Ramos (cell line): ENCODE measurements at regions not wholly inside any gene's neighbourhood (a gene's known extent, or its start where the extent isn't known, plus 50 kb on each side); places are given as distances from the start of the nearest gene placed in this dataset.

Source experiments
- in situ Hi-C: fragments of 300-500 bp; cut with MboI; formaldehyde crosslinking; loops from one replicate; pipeline ENCODE4 v1.14.3; 2022; ENCODE audit warnings: low sequenced_read_pairs; ENCODE audit not compliant: unreplicated experiment

DNA sequence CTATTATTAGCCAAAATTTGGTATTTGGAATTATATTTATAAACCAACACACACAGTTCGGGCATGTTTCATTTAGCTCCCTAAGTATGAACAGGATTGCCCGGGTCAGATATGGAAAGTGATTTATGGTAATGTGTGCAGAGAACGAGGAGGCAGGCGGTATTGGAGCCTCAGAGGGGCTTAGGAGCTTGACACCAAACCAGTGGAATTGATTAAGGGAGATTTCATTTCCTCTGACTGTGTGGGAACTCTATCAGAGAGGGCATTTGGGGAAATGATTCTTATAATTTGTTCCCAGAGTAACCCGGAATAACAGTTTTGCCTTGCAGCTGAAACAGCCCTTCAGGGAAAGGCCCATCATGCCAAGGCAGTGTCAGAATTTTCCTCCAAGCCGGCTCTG is 115.1 kb upstream of the SPTLC3 start:
- in situ Hi-C loops, result no loop called here

DNA sequence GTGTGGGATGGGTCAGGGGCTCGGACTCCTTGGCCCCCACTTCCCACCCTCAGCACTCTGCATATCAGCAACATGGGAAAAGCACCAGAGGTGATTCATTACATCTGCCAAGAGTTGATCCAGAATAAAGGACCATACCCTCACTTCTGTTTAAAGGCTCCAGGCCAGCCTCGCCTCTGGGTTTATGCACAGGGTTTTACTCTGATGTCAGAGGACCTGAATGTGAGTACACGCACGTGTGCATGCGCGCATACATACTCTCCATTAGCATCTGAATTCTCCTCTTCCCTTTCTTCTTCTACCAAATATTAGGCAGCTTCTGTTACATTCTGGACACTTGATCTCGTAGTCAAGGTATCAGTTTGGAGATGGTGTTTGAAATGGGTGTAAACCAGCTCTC is 114.7 kb upstream of the SPTLC3 start:
- in situ Hi-C loops, result no loop called here

- in situ Hi-C loops, result no loop called here
Observed at GRCh38 chr20:12896180-12896579, 112.6 kb upstream of the SPTLC3 start.

GRCh38 chr20:12902992-12903391 is 105.8 kb upstream of the SPTLC3 start:
- in situ Hi-C loops, result no loop called here

DNA sequence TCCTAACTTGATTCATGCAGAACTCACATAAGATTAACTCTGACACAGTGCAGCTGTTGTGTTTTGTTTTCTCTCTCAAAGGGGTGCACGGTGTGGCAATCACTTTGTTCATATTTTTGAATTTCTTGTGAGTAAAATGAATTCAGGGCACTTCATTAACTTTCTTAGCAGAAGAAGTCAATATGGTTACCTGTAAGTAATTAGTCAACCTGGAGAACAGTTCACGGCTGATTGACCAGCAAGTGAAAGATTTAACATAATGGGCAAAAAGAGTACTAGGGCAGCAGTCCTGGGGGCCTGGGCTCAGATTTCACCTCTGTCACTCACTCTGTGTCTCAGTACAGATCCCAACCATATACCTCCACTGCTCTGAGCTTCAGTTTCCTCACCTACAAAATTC is 102.4 kb upstream of the SPTLC3 start:
- in situ Hi-C loops, result no loop called here

DNA sequence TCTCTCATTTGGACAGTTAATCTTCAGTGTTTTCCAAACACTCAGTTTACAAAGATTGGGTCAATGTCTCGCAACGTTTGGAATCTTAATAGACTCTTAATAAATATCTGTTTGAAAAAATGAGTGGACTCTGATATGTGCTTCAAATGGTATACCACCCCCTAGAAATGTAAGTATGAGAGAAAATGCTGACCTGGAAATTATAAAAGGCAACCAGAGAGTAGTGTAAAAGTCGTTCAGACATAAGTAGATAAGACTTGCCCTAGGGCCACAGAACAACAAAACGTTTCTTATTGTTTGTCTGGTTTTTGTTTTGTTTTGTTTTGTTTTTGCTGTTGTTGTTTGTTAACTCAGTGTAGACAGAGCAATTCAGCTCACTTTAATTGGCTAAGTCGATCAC is 97.4 kb upstream of the SPTLC3 start:
- in situ Hi-C loops, result no loop called here

DNA sequence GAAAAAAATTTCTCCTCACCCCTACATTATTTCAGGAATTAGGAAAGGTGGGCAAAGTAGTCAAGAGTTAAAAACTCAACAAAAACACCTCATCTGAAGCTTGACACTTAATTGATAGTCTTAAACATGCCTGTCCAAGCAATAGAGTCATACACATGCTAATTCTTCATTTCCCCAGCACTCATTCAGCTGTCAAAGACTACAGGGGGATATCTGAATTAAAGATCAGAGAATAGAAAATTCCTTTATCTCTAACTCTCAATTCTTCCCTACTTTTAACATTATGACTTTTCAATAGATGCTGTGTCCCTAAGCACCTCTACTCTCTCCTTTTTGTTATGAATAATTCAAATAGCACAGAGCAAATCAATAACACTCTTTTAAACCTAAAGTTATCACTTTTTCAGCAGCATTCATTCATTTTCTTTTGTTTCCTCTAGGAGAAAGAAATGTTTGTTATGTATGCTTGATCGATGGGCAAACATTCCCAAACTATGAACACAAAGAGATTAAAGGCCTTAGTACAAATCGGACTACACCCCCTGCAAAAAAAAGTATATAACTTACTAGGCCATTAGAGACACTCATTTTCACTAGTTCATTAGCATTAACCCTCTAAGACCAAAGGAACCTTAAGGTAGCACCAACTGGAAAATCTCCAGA is 94.9 kb upstream of the SPTLC3 start:
- in situ Hi-C loops, result no loop called here

GRCh38 chr20:12914804-12915203 is 94.0 kb upstream of the SPTLC3 start:
- in situ Hi-C loops, result no loop called here

DNA sequence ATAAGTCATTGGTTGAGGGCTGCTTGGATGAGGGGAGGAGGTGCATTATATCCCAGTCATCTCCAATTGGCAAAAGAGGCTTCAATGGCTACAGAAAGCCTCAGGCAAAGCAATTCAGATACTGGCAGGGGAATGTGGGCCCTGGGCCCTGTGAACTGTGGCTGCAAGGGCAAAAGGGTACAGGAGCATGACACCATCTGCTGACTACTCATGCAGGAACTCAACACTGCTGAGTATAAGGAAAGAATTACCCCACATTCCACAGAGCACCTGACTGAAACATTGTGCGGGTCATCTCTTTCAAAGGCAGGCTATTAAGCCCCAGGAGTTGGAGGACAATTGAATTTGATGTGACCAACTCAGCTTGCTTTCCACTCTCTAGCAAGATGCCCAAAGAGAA is 92.1 kb upstream of the SPTLC3 start:
- in situ Hi-C loops, result no loop called here

DNA sequence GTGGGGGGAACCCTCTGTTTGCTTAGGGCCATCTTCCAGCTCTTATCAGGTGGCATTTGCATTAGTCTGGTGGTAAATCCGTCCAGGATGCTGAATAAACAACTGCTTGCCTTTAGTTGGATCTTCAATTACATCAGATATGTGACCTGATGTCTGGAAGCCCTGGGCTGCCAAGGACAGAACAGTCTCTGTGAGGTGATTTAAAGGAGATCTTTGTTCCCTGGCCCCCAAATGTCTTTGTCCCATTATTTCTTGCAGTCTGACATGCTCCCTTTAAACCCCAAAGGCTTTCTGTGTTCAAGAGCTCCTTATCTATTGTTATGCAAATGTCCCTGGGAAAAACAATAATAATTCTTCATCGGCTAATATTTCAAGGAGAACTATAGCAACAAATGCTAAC is 84.6 kb upstream of the SPTLC3 start:
- in situ Hi-C loops, result loop anchor here (10.0 kb wide), 1 partner anchor 181 kb away; no protein-coding TSS in a partner anchor

GRCh38 chr20:12925210-12925755 is 83.5 kb upstream of the SPTLC3 start:
- in situ Hi-C loops, result loop anchor here (10.0 kb wide), 1 partner anchor 180 kb away; no protein-coding TSS in a partner anchor

GRCh38 chr20:12925863-12926793 is 82.6 kb upstream of the SPTLC3 start:
- in situ Hi-C loops, result loop anchor here (10.0 kb wide), 1 partner anchor 179 kb away; no protein-coding TSS in a partner anchor

- in situ Hi-C loops, result loop anchor here (10.0 kb wide), 1 partner anchor 177 kb away; no protein-coding TSS in a partner anchor
Observed at GRCh38 chr20:12927489-12927888, 81.3 kb upstream of the SPTLC3 start.

DNA sequence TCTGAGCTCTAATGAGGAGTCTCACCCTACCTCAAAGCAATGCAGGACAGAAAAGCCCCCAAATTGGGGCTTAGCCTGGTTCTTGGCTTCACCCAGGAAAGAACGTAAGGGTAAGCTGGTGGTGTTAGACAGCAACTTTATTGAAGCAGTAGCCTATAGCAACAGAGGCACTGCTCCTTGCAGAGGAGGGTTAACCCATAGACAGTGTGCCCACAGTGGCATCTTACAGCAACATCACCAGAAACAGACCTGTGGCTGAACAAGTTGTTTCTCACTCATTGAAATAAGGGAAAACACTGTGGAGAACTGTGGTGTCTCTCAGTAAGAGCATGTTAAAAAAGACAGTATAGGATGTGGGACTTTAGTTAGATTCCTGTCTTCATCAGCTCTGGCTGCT is 80.4 kb upstream of the SPTLC3 start:
- in situ Hi-C loops, result loop anchor here (10.0 kb wide), 1 partner anchor 176 kb away; no protein-coding TSS in a partner anchor

GRCh38 chr20:12928755-12929401 is 79.9 kb upstream of the SPTLC3 start:
- in situ Hi-C loops, result loop anchor here (10.0 kb wide), 1 partner anchor 176 kb away; no protein-coding TSS in a partner anchor

- in situ Hi-C loops, result no loop called here
Observed at GRCh38 chr20:12936020-12936419, 72.8 kb upstream of the SPTLC3 start.

DNA sequence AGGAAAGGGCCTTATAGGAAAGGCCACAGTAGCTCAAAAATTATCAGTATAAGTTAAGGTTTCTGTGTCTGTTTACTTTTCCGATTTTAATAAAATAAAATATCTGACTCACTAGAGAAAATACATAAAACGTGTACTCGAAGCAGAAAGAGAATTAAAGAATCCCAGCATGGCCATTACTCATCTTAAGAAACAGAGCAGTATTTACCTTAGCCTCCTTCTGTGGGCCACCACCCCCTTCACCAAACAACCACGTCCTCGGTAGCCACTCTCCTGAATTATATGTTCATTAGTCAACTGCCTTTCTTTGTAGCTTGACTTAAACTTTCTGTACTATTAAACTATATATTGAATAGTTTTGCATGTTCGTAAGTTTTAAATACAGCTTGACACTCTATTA is 72.2 kb upstream of the SPTLC3 start:
- in situ Hi-C loops, result no loop called here

- in situ Hi-C loops, result no loop called here
Observed at GRCh38 chr20:12941025-12941424, 67.7 kb upstream of the SPTLC3 start.

GRCh38 chr20:12942123-12942522 is 66.6 kb upstream of the SPTLC3 start:
- in situ Hi-C loops, result no loop called here

- in situ Hi-C loops, result no loop called here
Observed at GRCh38 chr20:12946789-12947188, 62.0 kb upstream of the SPTLC3 start.
